ENCODE measurements at regions not wholly inside any gene's neighbourhood (a gene's known extent, or its start where the extent isn't known, plus 50 kb on each side); places are given as distances from the start of the nearest gene placed in this dataset.

DNA sequence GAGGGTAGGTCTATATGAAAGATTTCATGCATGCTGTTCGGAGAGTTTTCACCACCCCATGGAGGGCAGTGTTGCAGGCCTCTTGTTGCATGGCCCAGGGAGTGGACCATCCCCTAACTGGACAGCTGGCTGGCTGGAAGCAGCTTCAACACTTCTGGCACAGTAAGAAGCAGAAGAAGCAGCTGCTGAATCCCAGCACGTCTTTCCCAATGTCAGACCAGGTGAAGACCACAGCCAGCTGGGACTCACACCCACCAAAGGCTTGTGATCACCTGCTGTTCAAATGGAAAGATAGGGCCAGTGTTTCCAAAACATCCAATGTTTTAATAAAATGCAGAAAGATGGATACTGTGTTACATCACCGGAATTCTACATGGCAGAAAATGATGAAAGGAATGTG is 1423.6 kb downstream of the AACS start:
- no peak for DNase-seq

DNA sequence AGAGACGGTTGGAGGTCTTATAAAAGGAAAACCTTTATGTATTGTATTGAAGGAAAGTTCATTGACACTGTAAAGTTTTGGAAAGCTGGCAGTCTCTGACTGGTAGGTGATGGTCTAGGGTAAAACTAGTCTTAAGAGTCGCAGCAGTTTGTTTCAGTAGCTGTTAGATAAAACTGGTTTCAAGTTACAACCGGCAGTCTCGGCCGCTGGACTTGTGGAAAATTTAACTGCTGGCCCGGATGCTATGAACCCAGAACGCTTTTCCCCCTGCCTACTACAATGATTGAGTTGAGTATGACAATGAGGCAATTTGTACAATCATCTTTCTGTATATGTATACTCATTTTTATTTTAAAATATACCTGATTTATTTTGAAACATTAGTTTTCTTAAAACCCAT is 1426.9 kb downstream of the AACS start:
- DNase-seq, result no peak

DNA sequence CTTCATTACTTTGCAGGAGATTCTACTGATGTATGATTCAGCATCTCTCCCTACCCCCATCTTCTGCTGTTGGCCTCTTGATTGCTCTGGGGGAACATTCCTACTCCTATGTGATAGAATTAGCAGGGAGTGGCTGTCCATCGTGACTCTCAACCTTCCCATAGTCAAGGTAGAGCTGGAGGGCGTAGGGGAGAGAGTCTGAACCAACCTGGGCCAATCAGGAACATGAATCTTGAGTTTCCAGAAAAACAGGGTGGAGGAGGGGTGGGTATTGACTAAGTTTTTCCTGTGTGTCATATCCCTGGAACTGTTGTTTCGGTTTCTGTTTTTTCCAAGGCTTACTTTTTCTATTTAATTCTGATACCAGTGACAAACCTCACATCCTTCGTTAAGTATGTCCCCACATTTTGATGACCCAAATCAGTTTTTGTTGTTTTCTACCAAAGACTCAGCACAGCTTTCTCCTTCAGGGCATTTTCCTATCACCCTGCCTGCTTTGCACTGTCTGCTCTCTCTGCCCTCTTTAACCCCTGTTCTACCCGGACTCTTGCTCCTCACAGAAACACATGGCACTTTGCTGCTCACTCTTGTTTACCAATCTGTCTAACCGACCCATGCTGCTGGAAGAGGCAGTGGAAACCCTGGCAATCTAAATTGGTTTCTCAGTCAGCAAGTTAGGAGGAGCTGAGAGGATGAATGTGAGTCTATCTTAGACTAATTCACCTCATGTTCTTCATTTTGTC is 1428.3 kb downstream of the AACS start:
- DNase-seq, result no peak

DNA sequence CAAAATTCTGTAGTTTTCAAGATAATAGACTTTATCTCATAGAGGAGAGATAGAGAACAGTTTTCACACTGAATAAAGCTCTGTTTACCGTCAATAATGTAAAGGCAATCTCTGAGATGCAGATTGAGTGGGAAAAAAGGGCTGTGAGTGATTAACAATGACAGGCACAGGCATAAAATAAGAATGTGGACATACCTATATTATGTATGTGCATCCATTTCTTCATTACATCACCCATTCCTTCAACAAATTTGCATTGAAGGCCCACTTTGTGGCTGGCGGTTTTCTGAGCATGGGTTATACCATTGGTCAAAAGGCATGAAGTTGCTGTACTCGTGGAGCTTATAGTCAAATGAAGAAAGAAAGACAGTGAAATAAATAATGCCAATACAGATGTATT is 1431.0 kb downstream of the AACS start:
- DNase-seq, result no peak

DNA sequence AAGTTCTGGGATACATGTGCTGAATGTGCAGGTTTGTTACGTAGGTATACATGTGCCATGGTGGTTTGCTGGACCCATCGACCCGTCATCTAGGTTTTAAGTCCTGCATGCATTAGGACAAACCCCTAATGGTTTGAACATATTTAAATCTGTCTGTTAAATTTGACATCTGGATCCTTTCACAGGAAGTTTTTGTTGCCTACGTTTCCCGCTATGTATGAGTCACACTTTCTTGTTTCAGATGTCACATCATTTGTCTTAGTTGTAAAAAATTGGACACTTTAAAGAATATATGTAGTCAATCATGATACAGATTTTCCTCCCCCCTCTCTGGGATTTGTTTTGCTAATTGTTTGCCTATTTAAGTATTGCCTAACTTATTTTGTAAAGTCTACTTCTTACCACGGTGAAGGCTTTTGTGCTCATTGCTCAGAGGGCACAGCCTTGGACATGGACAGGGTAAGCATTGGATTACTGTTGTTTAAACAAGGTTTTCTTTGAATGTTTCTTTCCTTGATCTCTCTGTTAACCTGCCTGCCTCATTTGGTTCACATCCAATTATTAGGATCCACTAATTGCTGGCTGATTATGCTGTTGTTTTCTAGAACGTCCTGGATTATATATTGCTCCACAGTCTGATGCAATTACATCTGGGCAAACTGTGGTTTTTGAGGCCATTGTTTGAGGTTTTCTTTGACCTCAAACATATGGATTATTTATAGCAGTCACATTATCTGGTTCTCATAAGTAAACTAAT is 1441.4 kb downstream of the AACS start:
- DNase-seq, result no peak

DNA sequence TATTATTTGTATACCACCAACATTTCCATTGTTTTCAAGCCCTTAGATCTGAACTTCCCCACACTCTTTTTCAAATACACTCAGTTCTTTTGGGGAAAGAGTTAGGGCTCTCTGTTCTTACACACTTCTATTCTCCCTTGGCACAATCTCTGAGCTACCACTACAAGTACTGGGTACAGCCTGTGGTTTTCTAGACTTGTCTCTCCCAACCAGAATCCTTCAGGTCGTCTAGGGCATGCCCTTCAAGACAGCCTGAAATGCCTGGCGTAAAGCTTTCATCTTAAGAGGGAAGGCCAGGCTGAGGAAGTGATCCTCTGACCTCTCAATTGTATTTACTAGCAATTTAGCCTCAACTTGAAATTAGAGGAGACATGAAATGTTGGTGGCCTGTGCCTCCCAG is 1442.0 kb downstream of the AACS start:
- no peak for DNase-seq

DNA sequence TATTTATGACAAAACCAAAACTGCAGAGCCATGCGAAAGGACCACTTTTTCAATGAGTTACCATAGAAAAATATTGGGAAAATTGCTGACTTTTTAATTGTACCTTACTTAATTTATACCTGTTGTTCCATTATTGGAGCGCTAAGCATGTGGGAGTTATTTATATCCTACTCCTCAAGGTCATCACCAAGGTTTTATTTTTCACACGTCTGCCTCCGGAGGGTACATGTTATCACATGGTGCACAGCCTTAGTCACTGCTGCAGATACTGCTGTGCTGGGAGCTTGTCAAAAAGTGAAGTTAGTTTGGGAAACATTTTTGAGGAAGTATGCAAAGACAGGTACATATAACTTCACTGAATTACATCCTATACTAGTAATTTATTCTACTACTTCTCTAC is 1444.3 kb downstream of the AACS start:
- no peak for DNase-seq

DNA sequence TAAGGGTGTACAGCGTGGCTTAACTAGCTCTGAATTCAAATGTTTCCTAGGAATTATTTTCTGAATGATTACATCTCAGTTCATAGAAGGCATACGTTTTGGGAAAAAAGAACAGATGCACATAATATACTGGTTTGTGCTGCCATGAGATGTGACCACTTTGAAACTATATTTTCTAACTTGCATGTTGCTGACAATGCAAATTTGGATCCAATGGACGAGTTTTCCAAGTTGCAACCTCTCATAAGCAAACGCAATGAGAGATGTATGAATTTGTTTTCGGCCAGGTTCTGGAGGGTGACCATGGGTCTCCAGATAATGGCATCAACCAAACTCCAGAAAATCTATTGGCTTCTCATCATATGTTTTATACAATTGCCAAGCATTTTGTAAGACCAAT is 1445.4 kb downstream of the AACS start:
- DNase-seq, result no peak

DNA sequence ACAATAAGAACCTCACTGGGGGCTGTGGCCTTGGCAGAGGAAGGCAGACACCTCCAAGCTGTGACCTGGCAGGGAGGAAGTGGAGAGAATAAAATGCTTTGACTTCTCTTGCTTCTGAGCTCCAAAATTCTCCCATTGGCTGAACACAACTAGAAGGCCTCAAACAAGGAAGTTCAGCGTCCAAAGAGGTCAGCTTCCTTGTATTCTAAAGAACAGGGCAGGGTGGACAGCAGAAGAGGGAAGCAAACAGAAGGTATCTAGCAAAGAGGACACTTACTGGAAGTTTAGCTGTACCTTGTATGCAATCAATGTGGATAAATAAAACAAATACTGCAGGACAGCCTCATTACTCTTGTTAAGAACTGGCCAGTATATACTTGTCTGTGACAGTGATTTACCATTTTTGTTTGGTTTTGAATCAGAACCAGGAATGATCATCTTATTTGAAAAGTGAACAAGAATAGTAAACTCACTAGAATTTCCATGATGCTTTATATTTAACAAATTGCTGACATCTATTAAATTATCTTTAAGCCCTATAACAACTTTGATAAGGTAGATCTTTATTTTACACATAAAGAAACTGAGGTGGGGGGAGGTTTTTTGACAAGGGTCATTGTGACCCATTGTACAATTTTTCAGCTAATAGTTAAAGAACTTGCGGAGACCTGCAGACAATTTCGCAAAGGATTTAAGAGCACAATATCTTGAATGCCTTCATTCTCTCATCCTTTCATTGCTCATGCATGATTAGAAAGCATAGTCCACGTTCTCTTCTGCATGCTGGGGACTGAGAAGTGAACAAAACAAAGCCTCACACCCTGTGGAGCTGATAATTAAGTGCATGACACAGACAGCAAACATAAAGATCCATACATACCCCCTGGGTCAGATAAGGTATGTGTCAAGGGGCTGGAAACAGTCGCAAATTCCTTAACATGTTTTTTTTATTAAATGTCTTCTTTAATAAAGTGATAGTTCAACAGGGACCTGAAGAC is 1448.0 kb downstream of the AACS start:
- DNase-seq, result no peak

DNA sequence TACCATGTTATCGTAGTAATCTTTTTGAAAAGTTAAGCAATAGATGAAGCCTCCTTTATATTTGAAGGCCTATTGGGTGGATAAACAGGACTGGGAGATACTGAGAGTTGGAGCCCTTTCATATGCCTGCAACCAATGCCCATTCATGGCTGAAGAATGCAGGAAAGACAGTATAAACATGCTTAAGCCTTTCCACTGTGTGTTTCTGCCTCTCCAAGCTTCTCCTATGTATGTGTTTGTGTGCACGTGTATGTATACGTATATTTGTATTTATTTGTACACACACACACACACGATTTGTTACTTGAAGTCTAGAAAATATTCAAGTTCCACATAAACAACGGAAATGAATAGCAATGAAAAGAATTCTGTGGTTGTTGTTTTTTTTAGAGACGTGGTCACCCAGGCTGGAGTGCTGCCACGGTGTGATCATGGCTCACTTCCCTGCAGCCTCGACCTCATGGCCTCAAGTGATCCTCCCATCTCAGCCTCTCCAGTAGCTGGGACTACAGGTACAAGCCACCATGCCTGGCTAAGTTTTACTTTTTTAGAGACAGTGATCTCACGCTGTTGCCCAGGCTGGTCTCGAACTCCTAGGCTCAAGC is 1453.5 kb downstream of the AACS start:
- no peak for DNase-seq

DNA sequence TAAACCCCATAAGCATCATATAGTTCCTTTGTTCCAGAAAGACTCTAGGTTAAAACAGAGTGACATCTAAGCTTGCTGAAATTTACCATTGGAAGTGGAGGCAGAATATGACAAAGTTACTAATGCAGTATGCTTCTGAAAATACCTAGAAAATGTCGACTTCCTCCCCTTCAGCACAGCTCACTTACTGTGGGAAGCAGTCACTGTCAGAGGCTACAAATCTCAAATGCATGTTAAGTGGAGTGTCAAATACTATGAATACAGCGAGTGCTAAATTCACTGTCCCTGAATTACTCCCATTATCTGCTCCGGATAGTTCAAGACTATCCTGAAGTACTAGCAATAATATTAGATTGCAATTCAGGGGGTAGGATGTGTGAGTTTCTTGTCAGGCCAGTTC is 1454.6 kb downstream of the AACS start:
- DNase-seq, result no peak

DNA sequence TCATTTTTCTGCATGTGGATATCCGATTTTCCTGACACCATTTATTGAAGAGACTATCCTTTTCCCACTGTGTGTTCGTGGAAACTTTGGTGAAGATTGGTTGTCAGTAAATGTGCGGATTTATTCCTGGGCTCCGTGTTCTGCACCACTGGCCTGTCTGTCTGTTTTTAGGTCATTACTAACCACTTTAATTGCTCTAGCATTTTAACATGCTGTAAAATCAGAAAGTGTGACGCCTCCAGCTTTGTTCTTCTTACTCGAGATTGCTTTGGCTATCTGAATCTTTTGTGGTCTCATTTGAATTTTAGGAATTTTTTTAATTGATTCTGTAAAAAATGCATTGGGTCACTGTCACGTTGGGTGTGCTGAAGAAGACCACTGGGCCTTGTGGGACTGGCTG is 1458.7 kb downstream of the AACS start:
- no peak for DNase-seq

DNA sequence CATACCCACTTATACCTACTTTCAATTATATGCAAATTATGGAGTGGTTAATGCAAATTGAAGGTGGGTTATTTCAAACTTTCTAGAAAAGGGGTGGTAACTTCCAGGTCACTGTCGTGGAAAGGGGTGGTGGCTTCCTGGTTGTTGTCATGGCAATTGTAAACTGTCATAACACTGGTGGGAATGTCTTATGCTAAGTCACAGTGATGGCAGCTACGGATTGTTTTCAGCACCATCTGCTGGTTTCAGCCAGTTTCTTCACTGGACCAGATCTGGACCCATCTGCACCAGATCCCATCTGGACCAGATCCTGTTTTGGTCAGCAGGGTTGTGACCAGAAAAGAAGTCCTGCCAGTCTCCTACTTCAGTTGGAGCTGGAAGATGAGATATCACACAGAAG is 1469.3 kb downstream of the AACS start:
- DNase-seq, result no peak

DNA sequence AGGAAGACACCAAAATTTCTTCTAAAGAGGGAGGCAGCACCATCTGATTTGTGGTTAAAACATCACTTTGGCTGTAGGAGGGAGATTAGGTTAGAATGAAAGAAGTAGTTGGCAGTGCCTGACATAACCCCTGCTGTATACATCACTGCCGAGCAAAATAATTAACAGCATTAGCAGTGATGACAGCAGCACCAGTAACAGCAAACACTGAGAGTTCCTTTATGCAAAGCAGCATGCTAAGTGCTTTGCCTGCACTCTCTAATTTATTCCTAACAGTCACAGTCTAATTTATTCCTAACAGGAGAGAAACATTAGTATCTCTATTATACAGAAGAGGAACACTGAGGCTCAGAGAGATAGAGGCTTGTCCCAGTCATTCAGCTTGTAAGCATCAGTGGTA is 1469.7 kb downstream of the AACS start:
- no peak for DNase-seq

DNA sequence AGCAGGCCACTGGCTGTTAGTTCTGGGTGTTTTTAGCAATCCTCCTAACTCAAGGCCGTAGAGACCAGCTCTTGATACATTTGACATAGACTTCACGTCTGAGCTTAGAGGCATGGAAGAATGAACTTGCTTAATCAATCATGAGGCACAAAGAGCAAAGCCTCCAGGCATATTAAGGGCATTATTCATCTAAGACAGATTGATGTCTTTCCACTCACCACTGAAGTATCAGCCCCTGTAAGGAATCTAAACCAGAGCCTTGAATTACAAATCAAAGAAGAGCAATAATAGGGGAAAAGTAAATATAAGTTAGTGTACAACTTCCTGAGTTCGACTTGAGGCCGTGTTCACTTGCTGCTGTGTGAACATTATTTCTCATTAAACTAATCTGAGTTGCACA is 1470.7 kb downstream of the AACS start:
- DNase-seq, result no peak

DNA sequence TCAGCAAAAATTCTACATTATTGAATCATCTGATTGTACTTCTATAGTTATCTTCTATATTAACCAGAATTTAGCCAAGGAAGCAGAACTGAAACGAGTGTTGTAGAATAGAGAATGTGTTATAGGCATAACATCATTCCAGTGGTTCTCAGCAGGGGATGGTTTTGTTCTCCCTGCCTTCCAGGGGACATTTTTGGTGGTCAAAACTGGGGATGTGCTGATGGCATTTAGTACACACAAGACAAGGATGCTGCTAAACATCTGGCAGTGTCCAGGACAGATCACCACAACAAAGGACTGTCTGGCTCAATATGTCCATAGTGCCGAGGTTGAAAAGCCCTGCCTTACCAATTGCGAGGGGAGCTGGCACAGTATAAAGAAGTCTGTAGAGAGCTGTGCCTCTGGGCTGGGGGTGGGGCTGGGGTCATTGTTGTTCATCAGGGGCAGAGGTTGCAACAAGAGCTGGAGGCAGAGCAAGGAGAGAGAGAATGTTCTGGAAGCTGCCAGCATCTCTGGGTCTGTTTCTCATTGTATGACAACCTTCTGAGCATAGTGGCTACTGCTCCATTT is 1472.8 kb downstream of the AACS start:
- DNase-seq, result no peak

DNA sequence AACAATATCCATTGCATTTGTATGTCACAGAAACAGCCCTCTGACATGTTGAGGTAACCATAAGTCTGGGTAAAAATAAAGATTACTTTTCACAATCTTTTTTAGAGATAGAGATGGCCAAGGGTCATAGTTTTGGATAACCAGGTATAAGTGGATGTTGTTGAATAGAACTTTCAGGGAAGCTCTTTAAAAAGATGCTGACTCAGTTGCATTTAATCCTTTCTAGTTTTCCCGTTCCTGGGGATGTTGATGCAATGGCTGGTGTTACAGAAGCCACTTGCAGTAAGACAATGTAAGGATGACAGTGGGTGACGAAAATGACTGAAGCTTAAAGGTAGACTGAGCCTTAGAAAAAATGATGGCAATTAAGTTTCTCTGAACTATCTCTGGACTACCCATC is 1473.7 kb downstream of the AACS start:
- DNase-seq, result no peak

DNA sequence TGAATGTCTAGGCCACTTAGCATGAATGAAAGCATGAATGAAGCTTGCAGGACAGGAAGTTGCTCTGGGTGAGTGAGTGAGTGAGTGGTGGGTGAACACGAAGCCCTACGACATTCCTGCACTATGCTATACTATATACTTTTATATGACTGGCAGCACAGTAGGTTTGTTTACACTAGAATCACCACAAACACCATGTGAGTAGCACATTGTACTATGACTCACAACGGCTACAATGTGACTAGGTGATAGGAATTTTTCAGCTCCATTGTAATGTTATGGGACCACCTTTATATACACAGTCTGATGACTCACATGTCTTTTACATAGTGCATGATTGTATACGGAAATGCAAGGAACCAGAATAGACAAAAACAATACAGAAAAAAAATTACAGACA is 1480.2 kb downstream of the AACS start:
- DNase-seq, result no peak

DNA sequence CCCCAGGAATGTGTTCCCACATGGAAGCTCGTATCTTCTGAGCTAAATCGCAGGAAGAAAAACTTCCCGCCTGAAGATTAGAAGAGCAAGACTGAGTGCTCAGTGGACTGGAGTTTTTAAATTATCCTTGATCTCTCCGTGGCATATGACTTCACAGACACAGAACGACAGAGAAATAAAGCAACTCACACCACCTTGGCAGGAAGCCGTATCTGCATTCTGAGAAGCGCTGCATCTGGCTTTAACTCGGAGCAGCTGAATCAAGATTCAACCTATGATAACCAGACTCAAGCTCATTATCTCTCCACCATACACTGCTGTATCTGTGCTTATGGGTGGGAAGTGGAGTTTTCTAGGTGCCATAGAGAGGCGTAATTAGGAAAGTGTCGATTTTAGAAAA is 1482.7 kb downstream of the AACS start:
- DNase-seq, result no peak

DNA sequence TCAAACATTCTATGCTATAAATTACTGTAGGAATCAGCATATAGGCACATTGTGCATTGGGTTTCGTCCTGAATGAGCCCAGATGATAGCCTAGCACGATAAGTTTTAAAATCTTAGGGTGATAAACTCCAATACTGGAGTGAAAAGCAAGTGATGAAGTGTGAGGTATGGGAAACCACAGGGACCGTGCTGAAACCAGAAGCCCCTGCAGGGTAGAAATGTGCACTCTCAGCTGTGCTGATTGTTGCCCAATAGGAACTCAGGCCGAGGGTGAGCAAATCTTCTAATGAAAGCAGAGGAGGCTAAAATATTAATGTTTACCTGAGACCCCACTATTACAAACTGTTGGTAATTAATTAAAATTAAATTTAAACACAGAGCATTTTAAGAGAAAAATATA is 1486.6 kb downstream of the AACS start:
- no peak for DNase-seq

DNA sequence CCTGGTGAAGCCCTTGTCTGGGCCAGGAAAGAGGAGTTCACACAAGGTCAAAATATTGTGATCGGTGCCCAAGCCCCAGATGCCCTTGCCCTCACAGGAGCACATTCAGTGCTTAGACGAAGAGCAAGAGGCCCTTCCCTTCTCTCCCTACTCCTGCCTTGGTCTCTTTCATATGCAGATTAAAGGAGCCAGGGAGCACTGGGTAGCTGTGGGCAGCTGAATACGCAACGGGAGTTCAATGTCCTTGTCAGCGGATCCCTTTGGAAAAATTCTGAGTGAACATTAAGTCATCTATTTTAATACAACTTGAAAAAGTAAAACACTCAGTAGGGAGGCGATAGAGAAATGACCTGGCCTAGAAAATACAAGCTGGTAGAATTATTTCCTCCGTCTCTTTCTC is 1489.4 kb downstream of the AACS start:
- no peak for DNase-seq

DNA sequence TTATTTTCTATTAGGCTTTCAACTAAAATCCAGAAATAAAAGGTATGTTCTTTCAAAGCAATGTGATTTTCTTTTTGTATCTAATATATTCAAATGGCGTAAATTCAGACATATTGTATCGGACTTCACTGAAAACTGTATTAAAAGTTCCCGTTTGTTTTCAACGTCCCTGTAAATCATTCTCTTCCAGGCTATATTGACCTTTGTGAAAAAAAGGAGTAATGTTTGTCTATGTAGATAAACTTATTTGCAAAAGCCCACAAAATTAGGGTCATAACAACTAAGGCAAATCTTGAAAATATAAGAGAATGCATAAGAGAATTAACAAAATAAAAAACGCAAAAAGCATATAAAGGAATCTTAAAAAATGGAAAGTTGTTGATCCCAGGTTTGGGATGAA is 1492.4 kb downstream of the AACS start:
- no peak for DNase-seq

DNA sequence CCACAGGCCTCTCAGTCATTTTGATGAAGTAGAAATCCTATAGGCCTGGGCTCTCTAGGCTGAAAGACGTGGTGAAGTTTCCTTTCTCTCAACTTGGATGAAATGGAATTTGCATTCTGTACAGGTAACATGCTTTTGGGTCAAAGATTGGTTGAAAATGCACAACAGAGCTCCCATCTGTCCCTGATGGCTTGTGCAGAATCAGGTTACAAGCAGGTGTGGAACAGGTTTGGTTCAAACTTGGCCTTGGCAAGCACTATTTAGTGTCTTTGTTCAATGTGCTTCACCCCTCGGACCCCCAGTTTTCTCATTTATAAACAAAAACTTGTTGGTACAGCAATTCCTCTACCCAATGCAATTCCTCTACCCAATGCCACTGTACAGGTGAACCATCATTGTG is 1493.0 kb downstream of the AACS start:
- no peak for DNase-seq

All from NCI-H1417 treated with DMSO at 0.1 percent for 48 hours (cell line).